Activated naive CD4-positive, alpha-beta T cell treated with anti-CD3 and anti-CD28 coated beads for 36 hours (primary cell): ENCODE measurements at regions not wholly inside any gene's neighbourhood (a gene's known extent, or its start where the extent isn't known, plus 50 kb on each side); places are given as distances from the start of the nearest gene placed in this dataset.
"Not testable (repeated sequence)": the region's sequence is repeated elsewhere in the genome, so short reads cannot be mapped to it uniquely, and the experiment has no call there.

ENCODE experiments used
- CTCF ChIA-PET: fragments of 350-600 bp; sonication (Branson Sonifier 250); formaldehyde crosslinking; loops from one replicate; lab custom pipeline; 2021; ENCODE audit warnings: antibody characterized with exemption; lab: Charles Lee
- DNase-seq: peaks from one replicate; pipeline ENCODE4 v3.0.0-alpha.2; 2020
- H3K27ac Mint-ChIP-seq: one replicate; pipeline ENCODE4 v1.8.0; 2021; ENCODE audit warnings: mild to moderate bottlenecking, mixed read lengths
- H3K27me3 Mint-ChIP-seq: one replicate; pipeline ENCODE4 v1.8.0; 2021; ENCODE audit warnings: low read depth, mixed read lengths
- H3K36me3 Mint-ChIP-seq: one replicate; pipeline ENCODE4 v1.8.0; 2021; ENCODE audit warnings: low read depth, mixed read lengths
- H3K4me1 Mint-ChIP-seq: one replicate; pipeline ENCODE4 v1.8.0; 2021; ENCODE audit warnings: low read depth, mixed read lengths
- H3K4me3 Mint-ChIP-seq: one replicate; pipeline ENCODE4 v1.8.0; 2021; ENCODE audit warnings: mild to moderate bottlenecking, moderate library complexity, mixed read lengths
- H3K9me3 Mint-ChIP-seq: one replicate; pipeline ENCODE4 v1.8.0; 2021; ENCODE audit warnings: mixed read lengths
- intact Hi-C: fragments of 100-400 bp; cut with micrococcal nuclease; formaldehyde crosslinking; loops from one replicate; pipeline ENCODE4 v1.15.1; 2023

DNA sequence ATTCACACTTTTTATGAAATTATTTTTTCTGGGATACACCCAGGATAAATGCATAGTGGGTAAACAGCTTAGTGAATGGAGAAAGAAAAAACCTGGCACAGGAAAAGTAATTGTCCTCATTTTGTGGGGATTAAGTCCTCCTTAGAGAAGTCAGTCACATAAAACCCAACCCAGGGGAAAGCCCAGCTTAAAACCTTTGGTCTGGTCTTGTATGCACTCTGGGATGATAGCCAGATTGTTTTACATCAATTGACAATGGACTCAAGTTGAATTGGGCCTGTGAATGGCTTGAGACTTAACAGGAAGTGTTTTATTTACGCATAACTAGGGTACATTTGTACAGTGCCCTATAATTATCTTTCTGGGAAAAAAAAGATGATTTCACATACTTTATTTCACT, 561.3 kb upstream of the GRIA3 start:
- Mint-ChIP-seq H3K27me3 (no peaks in the 10 kb centered on the region), H3K4me1 (no peaks in the 10 kb centered on the region), H3K4me3 (no peak overlapping the region), H3K9me3 (no peaks in the 10 kb centered on the region), H3K27ac (no peak overlapping the region), H3K36me3 (peaks cover 2% of the 10 kb centered on the region)
- intact Hi-C loops = no loop called here
- CTCF ChIA-PET = no interaction called here
- no peak for DNase-seq

DNA sequence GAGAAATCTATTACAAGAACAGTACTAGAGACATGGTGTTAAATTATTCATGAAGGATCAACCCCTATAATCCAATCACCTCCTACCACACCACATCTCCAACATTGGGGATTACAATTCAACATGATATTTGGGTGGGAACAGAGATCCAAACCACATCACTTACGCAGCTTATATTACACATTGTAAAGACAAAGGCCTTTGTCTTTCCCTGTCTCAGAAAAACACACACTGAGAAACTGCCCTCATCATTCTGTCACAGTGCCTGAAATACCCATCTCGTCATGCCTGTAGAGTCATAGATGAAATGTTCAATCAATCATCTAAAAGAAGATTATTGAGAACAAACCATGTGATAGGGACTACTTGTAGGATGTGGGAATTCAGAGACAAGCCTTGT, 558.8 kb upstream of the GRIA3 start:
- CTCF ChIA-PET = no interaction called here
- no peak for DNase-seq
- Mint-ChIP-seq H3K4me3 (no peak overlapping the region), H3K4me1 (no peaks in the 10 kb centered on the region), H3K9me3 (no peaks in the 10 kb centered on the region), H3K27me3 (no peaks in the 10 kb centered on the region), H3K27ac (no peak overlapping the region), H3K36me3 (peaks cover 2% of the 10 kb centered on the region)
- intact Hi-C loops = no loop called here

- Mint-ChIP-seq H3K9me3 (no peaks in the 10 kb centered on the region), H3K4me1 (no peaks in the 10 kb centered on the region), H3K27ac (no peak overlapping the region), H3K27me3 (no peaks in the 10 kb centered on the region), H3K4me3 (no peak overlapping the region), H3K36me3 (no peaks in the 10 kb centered on the region)
- CTCF ChIA-PET = no interaction called here
- intact Hi-C loops = no loop called here
- DNase-seq = no peak
Observed at GRCh38 chrX:122625821-122626220, 558.3 kb upstream of the GRIA3 start.

DNA sequence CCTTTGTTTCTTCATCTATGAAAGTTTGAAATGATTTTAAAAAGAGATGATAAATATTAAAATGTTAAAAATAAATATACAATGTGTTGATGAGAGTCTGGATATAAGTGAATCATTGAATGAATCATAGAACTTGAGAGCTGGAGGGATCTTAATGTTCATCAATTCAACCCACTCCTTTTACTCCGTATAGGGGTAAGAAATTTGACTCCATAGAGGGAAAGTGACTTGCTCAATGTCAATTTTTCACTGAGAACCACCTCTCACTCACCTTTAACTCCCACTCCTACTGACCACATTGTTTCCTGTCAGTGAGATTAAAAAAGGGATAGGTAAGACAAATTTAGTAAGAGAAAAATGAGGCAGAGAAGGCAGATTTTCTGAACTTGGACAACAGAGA, 557.2 kb upstream of the GRIA3 start:
- no peak overlapping the region for H3K4me3 Mint-ChIP-seq
- H3K27ac Mint-ChIP-seq = no peak overlapping the region
- CTCF ChIA-PET = no interaction called here
- intact Hi-C loops = no loop called here
- DNase-seq = no peak
- H3K9me3 Mint-ChIP-seq = no peaks in the 10 kb centered on the region
- H3K4me1 Mint-ChIP-seq = no peaks in the 10 kb centered on the region
- H3K36me3 Mint-ChIP-seq = no peaks in the 10 kb centered on the region
- no peaks in the 10 kb centered on the region for H3K27me3 Mint-ChIP-seq

GRCh38 chrX:122641136-122641535, 542.9 kb upstream of the GRIA3 start:
- no peaks in the 10 kb centered on the region for H3K4me1 Mint-ChIP-seq
- CTCF ChIA-PET = no interaction called here
- no peaks in the 10 kb centered on the region for H3K36me3 Mint-ChIP-seq
- H3K27ac Mint-ChIP-seq = no peak overlapping the region
- no peak overlapping the region for H3K4me3 Mint-ChIP-seq
- no peaks in the 10 kb centered on the region for H3K27me3 Mint-ChIP-seq
- intact Hi-C loops = no loop called here
- DNase-seq = no peak
- no peaks in the 10 kb centered on the region for H3K9me3 Mint-ChIP-seq

- intact Hi-C loops = no loop called here
- H3K27ac Mint-ChIP-seq = no peak overlapping the region
- CTCF ChIA-PET = no interaction called here
- no peaks in the 10 kb centered on the region for H3K36me3 Mint-ChIP-seq
- H3K9me3 Mint-ChIP-seq = no peaks in the 10 kb centered on the region
- H3K4me1 Mint-ChIP-seq = no peaks in the 10 kb centered on the region
- no peak overlapping the region for H3K4me3 Mint-ChIP-seq
- no peak for DNase-seq
- no peaks in the 10 kb centered on the region for H3K27me3 Mint-ChIP-seq
Observed at GRCh38 chrX:122641826-122642225, 542.3 kb upstream of the GRIA3 start.

DNA sequence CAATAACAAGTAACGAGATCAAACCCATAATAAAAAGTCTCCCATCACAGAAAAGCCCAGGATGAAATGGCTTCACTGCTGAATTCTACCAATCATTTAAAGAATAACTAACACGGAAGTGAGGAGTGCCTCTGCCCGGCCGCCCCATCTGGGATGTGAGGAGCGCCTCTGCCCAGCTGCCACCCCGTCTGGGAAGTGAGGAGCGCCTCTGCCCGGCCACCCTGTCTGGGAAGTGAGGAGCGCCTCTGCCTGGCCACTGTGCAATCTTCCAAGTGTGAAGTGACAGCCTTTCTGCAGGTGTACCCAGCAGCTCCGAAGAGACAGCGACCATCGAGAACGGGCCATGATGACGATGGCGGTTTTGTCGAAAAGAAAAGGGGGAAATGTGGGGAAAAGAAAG, 528.8 kb upstream of the GRIA3 start:
- H3K36me3 Mint-ChIP-seq, H3K27me3 Mint-ChIP-seq, H3K4me1 Mint-ChIP-seq, H3K4me3 Mint-ChIP-seq, H3K27ac Mint-ChIP-seq, CTCF ChIA-PET, H3K9me3 Mint-ChIP-seq, DNase-seq, intact Hi-C loops: not testable (repeated sequence)

DNA sequence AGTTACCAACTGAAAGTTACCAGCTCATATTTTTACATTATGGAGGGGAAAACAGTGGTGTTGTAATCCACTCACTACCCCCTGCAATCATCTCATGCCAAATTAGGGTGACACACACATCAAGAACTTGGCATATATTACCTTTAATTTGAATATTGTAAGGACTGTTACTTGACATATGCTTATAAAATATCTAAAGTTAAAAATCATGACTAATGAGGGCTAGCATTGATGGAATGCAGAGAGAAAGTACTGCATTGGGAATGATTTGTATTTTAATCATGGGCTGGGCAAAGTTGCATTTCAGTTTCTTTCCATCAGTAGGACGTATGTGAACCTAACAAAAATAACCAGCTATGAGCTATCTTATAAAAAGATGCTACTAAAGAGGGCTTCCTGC, 517.5 kb upstream of the GRIA3 start:
- Mint-ChIP-seq H3K27me3 (no peaks in the 10 kb centered on the region), H3K36me3 (no peaks in the 10 kb centered on the region), H3K4me3 (no peak overlapping the region), H3K27ac (no peak overlapping the region), H3K4me1 (no peaks in the 10 kb centered on the region), H3K9me3 (no peaks in the 10 kb centered on the region)
- intact Hi-C loops = no loop called here
- CTCF ChIA-PET = no interaction called here
- no peak for DNase-seq

GRCh38 chrX:122667667-122668066, 516.4 kb upstream of the GRIA3 start:
- Mint-ChIP-seq H3K4me1 (no peaks in the 10 kb centered on the region), H3K27me3 (no peaks in the 10 kb centered on the region), H3K9me3 (no peaks in the 10 kb centered on the region), H3K27ac (no peak overlapping the region), H3K36me3 (no peaks in the 10 kb centered on the region), H3K4me3 (no peak overlapping the region)
- CTCF ChIA-PET = no interaction called here
- intact Hi-C loops = no loop called here
- DNase-seq = no peak

- Mint-ChIP-seq H3K27ac (no peak overlapping the region), H3K4me1 (no peaks in the 10 kb centered on the region), H3K4me3 (no peak overlapping the region), H3K27me3 (no peaks in the 10 kb centered on the region), H3K36me3 (no peaks in the 10 kb centered on the region), H3K9me3 (peaks cover 5% of the 10 kb centered on the region)
- CTCF ChIA-PET = interaction anchor here (0.7 kb wide), 1 partner anchor 356 kb away, joined by 3 read pairs; no protein-coding TSS in a partner anchor
- intact Hi-C loops = no loop called here
- DNase-seq = no peak
Observed at GRCh38 chrX:122703762-122704161, 480.3 kb upstream of the GRIA3 start.

GRCh38 chrX:122739770-122740169, 444.3 kb upstream of the GRIA3 start:
- CTCF ChIA-PET = no interaction called here
- Mint-ChIP-seq H3K27ac (no peak overlapping the region), H3K4me3 (no peak overlapping the region), H3K9me3 (no peaks in the 10 kb centered on the region), H3K27me3 (no peaks in the 10 kb centered on the region), H3K36me3 (no peaks in the 10 kb centered on the region), H3K4me1 (no peaks in the 10 kb centered on the region)
- DNase-seq = no peak
- intact Hi-C loops = no loop called here

DNA sequence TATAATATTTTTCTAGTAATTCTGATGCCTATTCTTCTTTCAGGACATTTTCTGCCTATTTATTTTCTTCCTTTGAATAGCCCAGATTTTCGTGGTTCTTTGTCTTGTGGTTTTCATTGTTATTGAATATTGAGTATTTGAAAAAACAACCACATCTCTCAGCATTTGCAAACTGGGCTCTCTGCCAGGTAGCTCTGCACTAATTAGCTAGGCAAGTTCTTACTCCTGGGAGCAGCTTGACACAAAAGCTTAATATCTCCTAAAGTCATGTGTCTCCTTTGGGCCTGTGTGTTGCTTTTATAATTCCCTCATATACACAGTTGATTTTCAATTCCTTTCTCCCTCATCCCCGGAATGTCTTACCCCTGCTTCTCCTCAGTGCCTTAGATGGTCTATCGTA, 413.5 kb upstream of the GRIA3 start:
- H3K27me3 Mint-ChIP-seq = no peaks in the 10 kb centered on the region
- DNase-seq = no peak
- CTCF ChIA-PET = no interaction called here
- no peaks in the 10 kb centered on the region for H3K4me1 Mint-ChIP-seq
- H3K36me3 Mint-ChIP-seq = no peaks in the 10 kb centered on the region
- intact Hi-C loops = no loop called here
- no peak overlapping the region for H3K4me3 Mint-ChIP-seq
- H3K27ac Mint-ChIP-seq = no peak overlapping the region
- H3K9me3 Mint-ChIP-seq = peaks cover 8% of the 10 kb centered on the region

DNA sequence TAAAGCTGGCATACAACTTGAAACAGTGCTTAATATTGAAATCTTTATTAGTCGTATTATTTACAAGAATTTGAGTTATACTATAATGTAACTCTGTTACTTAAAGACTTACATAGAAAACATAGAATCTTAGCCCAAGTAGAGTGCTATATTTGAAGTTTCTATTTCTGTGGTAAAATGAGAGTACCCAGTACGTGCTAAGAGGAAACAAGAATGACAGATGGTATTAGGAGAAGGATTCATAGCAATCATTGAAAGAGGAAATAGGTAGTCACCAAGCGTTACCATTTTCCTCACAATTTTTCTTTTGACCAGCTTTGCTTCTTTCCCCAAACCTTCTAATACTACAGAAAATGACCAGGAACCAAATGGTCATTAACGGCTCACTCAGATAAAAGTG, 412.1 kb upstream of the GRIA3 start:
- H3K4me1 Mint-ChIP-seq = no peaks in the 10 kb centered on the region
- CTCF ChIA-PET = no interaction called here
- H3K36me3 Mint-ChIP-seq = no peaks in the 10 kb centered on the region
- H3K9me3 Mint-ChIP-seq = peaks cover 3% of the 10 kb centered on the region
- H3K27me3 Mint-ChIP-seq = no peaks in the 10 kb centered on the region
- H3K4me3 Mint-ChIP-seq = no peak overlapping the region
- H3K27ac Mint-ChIP-seq = no peak overlapping the region
- intact Hi-C loops = no loop called here
- DNase-seq = no peak

DNA sequence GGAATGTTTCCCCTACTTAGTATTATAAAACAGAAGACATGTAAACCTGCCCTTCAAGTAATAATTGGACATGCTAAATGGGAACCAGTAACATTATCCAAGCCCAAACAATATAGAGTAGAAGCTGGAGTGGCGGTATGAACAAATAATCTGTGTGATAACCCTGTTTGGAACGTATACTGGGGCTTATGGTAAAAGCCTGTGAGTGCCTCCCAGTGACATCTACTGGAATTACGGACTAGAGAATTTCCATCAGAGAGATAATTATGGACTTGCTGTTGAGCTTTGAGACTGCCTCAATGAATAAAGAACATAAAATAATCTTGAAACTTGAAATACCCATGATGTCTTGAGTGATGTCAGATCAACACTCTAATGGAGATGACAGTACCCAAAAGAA, 406.3 kb upstream of the GRIA3 start:
- CTCF ChIA-PET = no interaction called here
- Mint-ChIP-seq H3K4me1 (no peaks in the 10 kb centered on the region), H3K4me3 (no peak overlapping the region)

More for the DNA sequence above, 406.3 kb upstream of the GRIA3 start:
- Mint-ChIP-seq H3K9me3 (no peaks in the 10 kb centered on the region), H3K27ac (no peak overlapping the region), H3K27me3 (no peaks in the 10 kb centered on the region), H3K36me3 (no peaks in the 10 kb centered on the region)
- no peak for DNase-seq
- intact Hi-C loops = no loop called here
